Fibroblast of lung (primary cell): ENCODE measurements at regions not wholly inside any gene's neighbourhood (a gene's known extent, or its start where the extent isn't known, plus 50 kb on each side); places are given as distances from the start of the nearest gene placed in this dataset.

Experiments
- DNase-seq, 2 donors: peaks; one replicate each; pipeline versions ENCODE4 v3.0.0 to v3.0.0-alpha.2; 2010; ENCODE audit warnings: low read depth in 2 of 2
- H2AFZ ChIP-seq: 2 replicates; pipeline ENCODE4 v1.5.1; 2012; ENCODE audit warnings: low read length, control low read depth, inconsistent platforms
- H3K27ac ChIP-seq: 2 replicates; pipeline ENCODE4 v1.5.1; 2011; ENCODE audit warnings: low read length, control low read depth; ENCODE audit not compliant: insufficient read depth
- H3K27me3 ChIP-seq: 2 replicates; pipeline ENCODE4 v1.5.1; 2011; ENCODE audit warnings: mild to moderate bottlenecking, low read length; ENCODE audit not compliant: control insufficient read depth, insufficient read depth
- H3K36me3 ChIP-seq: 2 replicates; pipeline ENCODE4 v1.5.1; 2011; ENCODE audit warnings: low read length; ENCODE audit not compliant: control insufficient read depth, insufficient read depth
- H3K4me1 ChIP-seq: 2 replicates; pipeline ENCODE4 v1.5.1; 2011; ENCODE audit warnings: low read length; ENCODE audit not compliant: control insufficient read depth, insufficient read depth; ENCODE audit errors: extremely low read depth
- H3K4me2 ChIP-seq: 2 replicates; pipeline ENCODE4 v1.5.1; 2011; ENCODE audit warnings: low read length, control low read depth; ENCODE audit not compliant: insufficient read depth; ENCODE audit errors: extremely low read depth
- H3K4me3 ChIP-seq, 4 experiments: fragments of 200-600 bp in 1 of 4; sonication (generic) in 1 of 4; replicated peaks in 1 of 4; 2 replicates each; pipeline ENCODE4 v1.5.1; 2011 to 2016; ENCODE audit warnings: low read length in 4 of 4, low read depth in 3 of 4, mild to moderate bottlenecking in 3 of 4, control low read depth in 2 of 4, inconsistent platforms in 1 of 4, mixed read lengths in 1 of 4; ENCODE audit not compliant: insufficient read depth in 1 of 4; ENCODE audit errors: control extremely low read depth in 1 of 4
- H3K79me2 ChIP-seq: 2 replicates; pipeline ENCODE4 v1.5.1; 2012; ENCODE audit warnings: mild to moderate bottlenecking, low read length, inconsistent platforms; ENCODE audit not compliant: control insufficient read depth, insufficient read depth
- H3K9ac ChIP-seq: 2 replicates; pipeline ENCODE4 v1.5.1; 2011; ENCODE audit warnings: mild to moderate bottlenecking, low read length, control low read depth; ENCODE audit not compliant: insufficient read depth
- H3K9me3 ChIP-seq: 2 replicates; pipeline ENCODE4 v1.5.1; 2012; ENCODE audit warnings: low read depth, low read length; ENCODE audit not compliant: control insufficient read depth, insufficient read depth
- H4K20me1 ChIP-seq: 2 replicates; pipeline ENCODE4 v1.5.1; 2011; ENCODE audit warnings: low read length; ENCODE audit not compliant: control insufficient read depth, insufficient read depth; ENCODE audit errors: extremely low read depth
- CTCF ChIP-seq, 2 donors: IDR thresholded peaks in 1 of 2; conservative IDR thresholded peaks in 1 of 2; 1 replicate in 1 of 2; 2 replicates in 1 of 2; pipeline ENCODE4 v1.5.1; 2011 to 2012; ENCODE audit warnings: low read length in 2 of 2, control low read depth in 1 of 2, inconsistent platforms in 1 of 2, low read depth in 1 of 2, mild to moderate bottlenecking in 1 of 2
- EZH2 ChIP-seq: IDR thresholded peaks from 2 replicates; pipeline ENCODE4 v1.5.1; 2012; ENCODE audit warnings: low read length, control low read depth, mild to moderate bottlenecking; ENCODE audit errors: missing control alignments

GRCh38 chr4:137749466-137749865, 217.2 kb upstream of the PCDH18 start:
- Histone ChIP-seq H3K9ac (no peak overlapping the region), H3K9me3 (no peaks in the 10 kb centered on the region), H3K79me2 (no peaks in the 10 kb centered on the region), H3K27me3 (no peaks in the 10 kb centered on the region), H3K4me1 (no peaks in the 10 kb centered on the region), H3K4me2 (no peak overlapping the region), H2AFZ (no peak overlapping the region), H3K36me3 (no peaks in the 10 kb centered on the region), H3K4me3 (no peak overlapping the region), H4K20me1 (no peaks in the 10 kb centered on the region), H3K27ac (no peak overlapping the region)
- DNase-seq: peak; percentile 22 to 66
- TF ChIP-seq CTCF (conservative IDR thresholded peaks at IDR 0.05 in 1 of 2, IDR thresholded peaks at IDR 0.05 in 1 of 2; ENCODE audit: low read depth in 1 of 2, low read length in 2 of 2) (no peak), EZH2 (no peak)

DNA sequence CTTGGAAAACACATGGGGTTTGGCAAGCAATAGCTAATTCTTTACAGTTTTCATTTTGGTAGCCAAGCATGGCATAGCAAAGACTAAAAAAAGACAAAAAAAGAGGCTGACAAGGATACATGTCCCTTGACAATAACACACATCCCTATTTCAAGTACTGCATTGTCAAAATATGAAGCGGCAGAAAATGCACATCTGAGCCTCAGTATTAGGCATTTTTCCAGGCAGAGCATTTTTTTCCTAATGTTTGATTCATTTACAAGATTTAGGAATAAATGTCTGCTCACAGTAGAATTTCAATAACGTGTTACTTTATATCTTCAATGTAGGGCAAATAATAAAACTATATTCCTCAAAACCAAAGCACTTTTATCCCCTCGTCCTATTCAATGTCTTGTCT, 216.3 kb upstream of the PCDH18 start:
- H3K79me2 ChIP-seq: no peaks in the 10 kb centered on the region
- H3K9me3 ChIP-seq: no peaks in the 10 kb centered on the region
- no peak overlapping the region for H2AFZ ChIP-seq
- H4K20me1 ChIP-seq: no peaks in the 10 kb centered on the region
- DNase-seq: no peak
- no peak overlapping the region for H3K4me2 ChIP-seq
- no peak overlapping the region for H3K27ac ChIP-seq
- H3K27me3 ChIP-seq: no peaks in the 10 kb centered on the region
- H3K36me3 ChIP-seq: no peaks in the 10 kb centered on the region
- no peak overlapping the region for H3K9ac ChIP-seq
- H3K4me1 ChIP-seq: no peaks in the 10 kb centered on the region
- H3K4me3 ChIP-seq: no peak overlapping the region
- TF ChIP-seq CTCF (conservative IDR thresholded peaks at IDR 0.05 in 1 of 2, IDR thresholded peaks at IDR 0.05 in 1 of 2; ENCODE audit: low read depth in 1 of 2, low read length in 2 of 2) (no peak), EZH2 (no peak)

- Histone ChIP-seq H3K4me1 (no peaks in the 10 kb centered on the region), H3K9ac (no peak overlapping the region), H3K4me2 (no peak overlapping the region), H3K79me2 (no peaks in the 10 kb centered on the region), H3K27ac (no peak overlapping the region), H2AFZ (no peak overlapping the region), H3K9me3 (no peaks in the 10 kb centered on the region), H3K27me3 (no peaks in the 10 kb centered on the region), H3K4me3 (no peak overlapping the region), H3K36me3 (no peaks in the 10 kb centered on the region), H4K20me1 (no peaks in the 10 kb centered on the region)
- DNase-seq: peak in 1 of 2 donors; percentile 39
- TF ChIP-seq EZH2 (no peak), CTCF (conservative IDR thresholded peaks at IDR 0.05 in 1 of 2, IDR thresholded peaks at IDR 0.05 in 1 of 2; ENCODE audit: low read depth in 1 of 2, low read length in 2 of 2) (no peak)
Observed at GRCh38 chr4:137740141-137740540, 207.8 kb upstream of the PCDH18 start.
